ENCODE measurements at regions not wholly inside any gene's neighbourhood (a gene's known extent, or its start where the extent isn't known, plus 50 kb on each side); places are given as distances from the start of the nearest gene placed in this dataset.

DNA sequence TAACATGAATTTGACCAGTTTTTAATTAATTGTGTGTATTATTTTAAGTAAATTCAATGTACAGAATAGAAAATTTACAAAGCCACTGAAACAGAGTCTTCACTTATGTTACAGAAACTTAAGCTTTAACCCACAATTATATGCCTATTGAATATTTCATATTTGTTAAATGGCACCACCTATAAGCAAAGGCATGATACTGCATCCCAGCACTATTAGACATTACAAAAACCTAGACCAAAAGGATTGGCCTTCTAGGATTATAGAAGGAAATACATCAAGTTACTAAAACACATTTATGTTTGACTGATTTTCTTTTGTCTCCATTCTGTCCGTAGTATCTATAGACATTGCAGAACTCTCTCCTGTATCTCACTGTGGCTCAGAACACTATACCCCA lies 578.1 kb downstream of the AJAP1 start:
- TF ChIP-seq JUND (IDR thresholded peaks at IDR 0.05) (no peak), RAD21 (IDR thresholded peaks at IDR 0.05) (no peak), HNF4G (IDR thresholded peaks at IDR 0.05) (no peak), GABPA (IDR thresholded peaks at IDR 0.05 in 1 of 2, conservative IDR thresholded peaks at IDR 0.05 in 1 of 2) (no peak), RXRA (IDR thresholded peaks at IDR 0.05) (no peak), NR2F2 (IDR thresholded peaks at IDR 0.05) (no peak), YY1 (IDR thresholded peaks at IDR 0.05) (no peak), FOXA2 (IDR thresholded peaks at IDR 0.05) (no peak), SP1 (IDR thresholded peaks at IDR 0.05) (no peak), TAF1 (conservative IDR thresholded peaks at IDR 0.05) (no peak), HNF4A (conservative IDR thresholded peaks at IDR 0.05) (no peak), EGR1 (IDR thresholded peaks at IDR 0.05; ENCODE audit: low read depth in 2 of 2) (no peak), FOXA1 (IDR thresholded peaks at IDR 0.05) (no peak)
- TF ChIP-seq, protein P1, sequence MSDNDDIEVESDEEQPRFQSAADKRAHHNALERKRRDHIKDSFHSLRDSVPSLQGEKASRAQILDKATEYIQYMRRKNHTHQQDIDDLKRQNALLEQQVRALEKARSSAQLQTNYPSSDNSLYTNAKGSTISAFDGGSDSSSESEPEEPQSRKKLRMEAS (IDR thresholded peaks at IDR 0.05): no peak
- TF ChIP-seq, protein P2, sequence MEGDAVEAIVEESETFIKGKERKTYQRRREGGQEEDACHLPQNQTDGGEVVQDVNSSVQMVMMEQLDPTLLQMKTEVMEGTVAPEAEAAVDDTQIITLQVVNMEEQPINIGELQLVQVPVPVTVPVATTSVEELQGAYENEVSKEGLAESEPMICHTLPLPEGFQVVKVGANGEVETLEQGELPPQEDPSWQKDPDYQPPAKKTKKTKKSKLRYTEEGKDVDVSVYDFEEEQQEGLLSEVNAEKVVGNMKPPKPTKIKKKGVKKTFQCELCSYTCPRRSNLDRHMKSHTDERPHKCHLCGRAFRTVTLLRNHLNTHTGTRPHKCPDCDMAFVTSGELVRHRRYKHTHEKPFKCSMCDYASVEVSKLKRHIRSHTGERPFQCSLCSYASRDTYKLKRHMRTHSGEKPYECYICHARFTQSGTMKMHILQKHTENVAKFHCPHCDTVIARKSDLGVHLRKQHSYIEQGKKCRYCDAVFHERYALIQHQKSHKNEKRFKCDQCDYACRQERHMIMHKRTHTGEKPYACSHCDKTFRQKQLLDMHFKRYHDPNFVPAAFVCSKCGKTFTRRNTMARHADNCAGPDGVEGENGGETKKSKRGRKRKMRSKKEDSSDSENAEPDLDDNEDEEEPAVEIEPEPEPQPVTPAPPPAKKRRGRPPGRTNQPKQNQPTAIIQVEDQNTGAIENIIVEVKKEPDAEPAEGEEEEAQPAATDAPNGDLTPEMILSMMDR (IDR thresholded peaks at IDR 0.05; ENCODE audit: low read depth, low read length, missing input control): no peak
- TF ChIP-seq, protein P3, sequence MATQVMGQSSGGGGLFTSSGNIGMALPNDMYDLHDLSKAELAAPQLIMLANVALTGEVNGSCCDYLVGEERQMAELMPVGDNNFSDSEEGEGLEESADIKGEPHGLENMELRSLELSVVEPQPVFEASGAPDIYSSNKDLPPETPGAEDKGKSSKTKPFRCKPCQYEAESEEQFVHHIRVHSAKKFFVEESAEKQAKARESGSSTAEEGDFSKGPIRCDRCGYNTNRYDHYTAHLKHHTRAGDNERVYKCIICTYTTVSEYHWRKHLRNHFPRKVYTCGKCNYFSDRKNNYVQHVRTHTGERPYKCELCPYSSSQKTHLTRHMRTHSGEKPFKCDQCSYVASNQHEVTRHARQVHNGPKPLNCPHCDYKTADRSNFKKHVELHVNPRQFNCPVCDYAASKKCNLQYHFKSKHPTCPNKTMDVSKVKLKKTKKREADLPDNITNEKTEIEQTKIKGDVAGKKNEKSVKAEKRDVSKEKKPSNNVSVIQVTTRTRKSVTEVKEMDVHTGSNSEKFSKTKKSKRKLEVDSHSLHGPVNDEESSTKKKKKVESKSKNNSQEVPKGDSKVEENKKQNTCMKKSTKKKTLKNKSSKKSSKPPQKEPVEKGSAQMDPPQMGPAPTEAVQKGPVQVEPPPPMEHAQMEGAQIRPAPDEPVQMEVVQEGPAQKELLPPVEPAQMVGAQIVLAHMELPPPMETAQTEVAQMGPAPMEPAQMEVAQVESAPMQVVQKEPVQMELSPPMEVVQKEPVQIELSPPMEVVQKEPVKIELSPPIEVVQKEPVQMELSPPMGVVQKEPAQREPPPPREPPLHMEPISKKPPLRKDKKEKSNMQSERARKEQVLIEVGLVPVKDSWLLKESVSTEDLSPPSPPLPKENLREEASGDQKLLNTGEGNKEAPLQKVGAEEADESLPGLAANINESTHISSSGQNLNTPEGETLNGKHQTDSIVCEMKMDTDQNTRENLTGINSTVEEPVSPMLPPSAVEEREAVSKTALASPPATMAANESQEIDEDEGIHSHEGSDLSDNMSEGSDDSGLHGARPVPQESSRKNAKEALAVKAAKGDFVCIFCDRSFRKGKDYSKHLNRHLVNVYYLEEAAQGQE (IDR thresholded peaks at IDR 0.05): no peak
- TF ChIP-seq, protein P4, sequence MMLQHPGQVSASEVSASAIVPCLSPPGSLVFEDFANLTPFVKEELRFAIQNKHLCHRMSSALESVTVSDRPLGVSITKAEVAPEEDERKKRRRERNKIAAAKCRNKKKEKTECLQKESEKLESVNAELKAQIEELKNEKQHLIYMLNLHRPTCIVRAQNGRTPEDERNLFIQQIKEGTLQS (IDR thresholded peaks at IDR 0.05): no peak
- TF ChIP-seq, protein P5, sequence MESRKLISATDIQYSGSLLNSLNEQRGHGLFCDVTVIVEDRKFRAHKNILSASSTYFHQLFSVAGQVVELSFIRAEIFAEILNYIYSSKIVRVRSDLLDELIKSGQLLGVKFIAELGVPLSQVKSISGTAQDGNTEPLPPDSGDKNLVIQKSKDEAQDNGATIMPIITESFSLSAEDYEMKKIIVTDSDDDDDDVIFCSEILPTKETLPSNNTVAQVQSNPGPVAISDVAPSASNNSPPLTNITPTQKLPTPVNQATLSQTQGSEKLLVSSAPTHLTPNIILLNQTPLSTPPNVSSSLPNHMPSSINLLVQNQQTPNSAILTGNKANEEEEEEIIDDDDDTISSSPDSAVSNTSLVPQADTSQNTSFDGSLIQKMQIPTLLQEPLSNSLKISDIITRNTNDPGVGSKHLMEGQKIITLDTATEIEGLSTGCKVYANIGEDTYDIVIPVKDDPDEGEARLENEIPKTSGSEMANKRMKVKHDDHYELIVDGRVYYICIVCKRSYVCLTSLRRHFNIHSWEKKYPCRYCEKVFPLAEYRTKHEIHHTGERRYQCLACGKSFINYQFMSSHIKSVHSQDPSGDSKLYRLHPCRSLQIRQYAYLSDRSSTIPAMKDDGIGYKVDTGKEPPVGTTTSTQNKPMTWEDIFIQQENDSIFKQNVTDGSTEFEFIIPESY (IDR thresholded peaks at IDR 0.05): no peak
- WGBS: 77% methylated on average over 1 of the region's 1 CpG
- DNase-seq (ENCODE audit: low spot score): no peak
- H3K9ac ChIP-seq (ENCODE audit: low read depth in 1 of 2, low read length in 2 of 2): no peak overlapping the region
- peaks cover 0 to 9% (median 2%) of the 10 kb centered on the region in 4 donors for H3K9me3 ChIP-seq (ENCODE audit: control insufficient read depth in 4 of 4, low read length in 3 of 4)
- peaks cover 0 to 7% (median 2%) of the 10 kb centered on the region in 4 donors for H3K27me3 ChIP-seq (ENCODE audit: control insufficient read depth in 4 of 4, insufficient read depth in 4 of 4, low read length in 3 of 4)
- no peaks in the 10 kb centered on the region for H3K4me1 ChIP-seq (ENCODE audit: control insufficient read depth in 4 of 4, insufficient read depth in 4 of 4, low read length in 3 of 4)
- no peak overlapping the region for H3K27ac ChIP-seq (ENCODE audit: low read depth in 1 of 2, low read length in 2 of 2)
- no peak overlapping the region for H3K4me3 ChIP-seq (ENCODE audit: low read depth in 1 of 3, low read length in 3 of 3)
- no peaks in the 10 kb centered on the region for H3K36me3 ChIP-seq (ENCODE audit: control insufficient read depth in 4 of 4, insufficient read depth in 3 of 4, low read depth in 1 of 4, low read length in 3 of 4)
